ENCODE measurements at regions not wholly inside any gene's neighbourhood (a gene's known extent, or its start where the extent isn't known, plus 50 kb on each side); places are given as distances from the start of the nearest gene placed in this dataset.

DNA sequence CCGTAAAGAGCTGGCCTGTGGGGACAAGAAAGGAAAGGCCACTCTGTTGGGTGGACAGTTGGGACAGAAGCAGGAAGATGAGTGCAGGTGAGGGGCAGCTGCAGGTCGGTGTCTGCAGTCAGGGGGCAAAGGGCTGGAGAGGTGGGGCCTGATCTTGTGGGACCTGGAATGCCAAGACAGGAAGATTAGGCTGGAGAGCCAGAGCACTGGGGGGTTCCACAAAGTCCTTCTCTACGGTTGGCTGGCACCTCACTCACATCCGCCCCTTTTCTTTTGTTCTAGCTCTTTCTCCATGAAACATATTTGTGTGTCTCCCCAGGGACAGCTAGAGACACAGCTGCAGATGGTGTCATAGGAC is 404.1 kb downstream of the PTPRU start:
- DNase-seq (ENCODE audit: low read depth) = no peak
- no peak overlapping the region for H3K4me3 ChIP-seq (ENCODE audit: low read depth, low read length)
- TF ChIP-seq, protein P1, sequence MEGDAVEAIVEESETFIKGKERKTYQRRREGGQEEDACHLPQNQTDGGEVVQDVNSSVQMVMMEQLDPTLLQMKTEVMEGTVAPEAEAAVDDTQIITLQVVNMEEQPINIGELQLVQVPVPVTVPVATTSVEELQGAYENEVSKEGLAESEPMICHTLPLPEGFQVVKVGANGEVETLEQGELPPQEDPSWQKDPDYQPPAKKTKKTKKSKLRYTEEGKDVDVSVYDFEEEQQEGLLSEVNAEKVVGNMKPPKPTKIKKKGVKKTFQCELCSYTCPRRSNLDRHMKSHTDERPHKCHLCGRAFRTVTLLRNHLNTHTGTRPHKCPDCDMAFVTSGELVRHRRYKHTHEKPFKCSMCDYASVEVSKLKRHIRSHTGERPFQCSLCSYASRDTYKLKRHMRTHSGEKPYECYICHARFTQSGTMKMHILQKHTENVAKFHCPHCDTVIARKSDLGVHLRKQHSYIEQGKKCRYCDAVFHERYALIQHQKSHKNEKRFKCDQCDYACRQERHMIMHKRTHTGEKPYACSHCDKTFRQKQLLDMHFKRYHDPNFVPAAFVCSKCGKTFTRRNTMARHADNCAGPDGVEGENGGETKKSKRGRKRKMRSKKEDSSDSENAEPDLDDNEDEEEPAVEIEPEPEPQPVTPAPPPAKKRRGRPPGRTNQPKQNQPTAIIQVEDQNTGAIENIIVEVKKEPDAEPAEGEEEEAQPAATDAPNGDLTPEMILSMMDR (conservative IDR thresholded peaks at IDR 0.05; ENCODE audit: low read depth, low read length) = no peak

DNA sequence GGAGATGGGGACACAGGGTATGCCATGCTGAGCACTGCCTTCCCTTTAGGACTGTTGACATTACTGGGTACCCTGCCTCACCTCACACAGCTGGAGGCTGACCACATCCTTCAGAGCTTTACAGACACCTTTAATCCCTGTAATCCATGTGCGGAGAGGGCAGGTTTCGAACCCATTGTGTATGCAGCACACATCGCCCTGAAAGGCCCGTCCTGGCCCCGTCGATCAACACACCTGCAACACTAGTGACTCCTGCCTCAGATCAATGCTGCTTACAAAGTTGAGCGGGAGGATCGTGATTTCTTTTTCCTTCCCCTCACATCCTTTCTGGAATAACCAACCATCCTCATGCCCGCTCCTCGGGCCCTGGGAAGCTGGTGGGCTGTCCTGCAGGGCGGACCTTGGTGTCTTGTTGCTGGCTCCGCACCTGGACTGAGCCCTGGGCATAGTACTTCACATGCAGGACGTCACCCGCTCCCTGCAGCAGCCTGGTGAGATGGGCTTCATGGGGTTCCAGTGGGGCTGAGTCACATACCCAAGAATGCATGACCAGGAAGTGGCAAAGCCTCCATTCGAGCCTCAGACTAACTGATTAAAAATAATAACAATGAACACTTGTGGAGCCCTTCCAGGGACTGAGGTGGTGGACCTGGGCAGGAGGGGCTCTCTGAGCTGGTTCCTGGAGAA is 403.6 kb downstream of the PTPRU start:
- peak; percentile 76 for DNase-seq (ENCODE audit: low read depth)
- H3K4me3 ChIP-seq (ENCODE audit: low read depth, low read length) = no peak overlapping the region
- TF ChIP-seq, protein P1 (conservative IDR thresholded peaks at IDR 0.05; ENCODE audit: low read depth, low read length) = no peak

DNA sequence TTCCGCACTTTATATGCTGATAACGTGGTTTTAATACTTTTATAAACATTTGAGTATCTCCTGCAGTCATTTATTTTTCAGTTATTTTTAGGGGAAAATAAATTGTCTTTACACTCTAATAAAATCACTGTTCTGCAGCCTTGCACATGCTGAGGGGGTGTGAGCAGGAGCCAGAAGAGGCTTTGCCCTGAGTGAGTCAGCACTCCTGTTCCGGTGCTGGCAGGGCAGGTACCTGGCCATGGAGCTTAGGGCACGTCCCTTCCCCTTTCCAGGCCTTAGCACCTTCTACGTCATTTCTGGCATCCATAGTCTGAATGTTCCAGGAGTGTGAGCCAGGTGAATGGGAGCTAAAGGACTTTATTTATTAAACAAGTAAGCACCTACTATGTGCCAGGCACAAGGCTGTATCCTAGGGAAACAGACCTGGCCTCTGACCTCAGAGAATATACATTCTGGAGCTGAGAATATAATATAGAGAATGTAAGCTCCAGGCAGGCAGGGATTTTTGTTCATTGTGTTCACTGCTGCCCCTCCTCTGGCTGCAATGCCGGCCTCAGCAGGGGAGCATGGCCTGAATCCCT is 402.9 kb downstream of the PTPRU start:
- peak; percentile 40 for DNase-seq (ENCODE audit: low read depth)
- TF ChIP-seq, protein P1 (conservative IDR thresholded peaks at IDR 0.05; ENCODE audit: low read depth, low read length) = no peak
- H3K4me3 ChIP-seq (ENCODE audit: low read depth, low read length) = no peak overlapping the region

DNA sequence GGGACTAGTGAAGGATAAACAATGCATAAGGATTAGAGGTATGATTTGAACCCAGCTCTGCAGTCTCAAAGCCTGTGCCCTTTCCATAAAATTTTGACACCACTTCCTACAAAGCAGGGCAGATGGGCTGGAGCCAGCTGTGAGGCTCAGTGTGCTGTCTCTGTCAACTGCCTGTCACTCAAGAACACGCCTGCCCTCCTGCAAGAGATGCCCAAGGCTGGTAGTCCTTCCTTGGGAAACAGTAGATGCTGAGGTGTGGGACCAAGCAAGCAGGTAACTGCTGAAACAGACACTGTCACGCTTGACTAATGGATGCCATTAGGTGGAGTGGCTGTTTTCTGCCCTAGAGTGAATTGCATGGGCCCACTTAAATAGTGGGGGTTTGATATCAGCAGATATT is 402.0 kb downstream of the PTPRU start:
- DNase-seq (ENCODE audit: low read depth) = no peak
- no peak overlapping the region for H3K4me3 ChIP-seq (ENCODE audit: low read depth, low read length)
- TF ChIP-seq, protein P1 (conservative IDR thresholded peaks at IDR 0.05; ENCODE audit: low read depth, low read length) = no peak

DNA sequence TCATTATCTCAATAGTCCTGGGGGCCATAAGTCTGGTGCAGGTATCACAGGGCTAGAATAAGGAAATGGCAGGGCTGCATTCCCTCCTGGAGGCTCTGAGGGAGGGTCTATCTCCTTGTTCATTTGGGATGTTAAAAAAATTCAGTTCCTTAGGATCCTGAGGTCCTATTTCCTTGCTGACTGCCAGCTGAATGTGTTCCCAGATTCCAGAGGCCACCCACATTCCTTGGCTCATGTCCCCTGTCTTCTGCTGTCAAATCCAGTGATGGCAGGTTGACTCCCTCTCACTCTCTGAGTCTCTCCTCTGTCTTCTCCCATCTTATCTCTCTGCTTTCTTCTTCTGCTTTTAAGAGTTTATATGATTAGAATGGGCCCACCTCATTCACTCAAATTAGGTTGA is 400.6 kb downstream of the PTPRU start:
- no peak overlapping the region for H3K4me3 ChIP-seq (ENCODE audit: low read depth, low read length)
- TF ChIP-seq, protein P1 (conservative IDR thresholded peaks at IDR 0.05; ENCODE audit: low read depth, low read length) = no peak

DNA sequence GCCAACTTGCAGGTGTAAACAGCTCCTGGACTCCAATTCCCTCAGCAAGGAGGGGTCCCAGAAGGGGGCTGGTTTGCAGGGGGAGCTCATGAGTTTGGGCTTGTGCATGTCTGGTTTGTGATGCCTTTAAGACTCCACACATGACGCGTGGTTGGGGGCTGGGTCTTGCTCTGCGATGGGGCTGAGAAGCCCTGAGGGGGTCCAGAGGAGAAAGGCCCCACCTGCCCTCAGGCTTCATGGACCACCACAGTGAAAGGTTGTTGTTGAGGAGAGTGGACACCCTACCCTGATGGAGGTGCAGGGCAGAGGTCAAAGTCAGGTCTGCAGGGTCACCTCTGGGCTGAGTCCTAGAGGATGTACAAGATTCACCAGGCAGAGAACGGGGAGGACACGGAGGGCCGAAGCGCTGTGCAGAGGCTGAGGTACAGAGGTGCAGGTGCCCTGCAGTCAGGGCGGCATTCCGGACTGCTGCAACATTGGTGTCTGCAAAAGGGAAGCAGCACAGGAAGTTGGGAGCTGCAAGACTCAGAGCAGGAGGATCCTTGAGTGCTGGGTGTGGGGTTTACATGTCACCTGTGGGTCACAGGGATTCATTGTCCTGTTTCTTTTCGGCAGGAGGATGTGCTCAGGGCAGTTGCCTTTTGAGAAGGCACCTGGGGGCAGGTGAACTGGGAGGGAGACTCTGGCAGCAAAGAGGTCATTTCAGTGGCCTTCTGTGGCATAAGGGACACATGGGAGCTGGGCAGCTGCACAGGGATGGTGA is 399.4 kb downstream of the PTPRU start:
- DNase-seq (ENCODE audit: low read depth) = no peak
- TF ChIP-seq, protein P1 (conservative IDR thresholded peaks at IDR 0.05; ENCODE audit: low read depth, low read length) = no peak
- H3K4me3 ChIP-seq (ENCODE audit: low read depth, low read length) = no peak overlapping the region

More for the DNA sequence above, 400.6 kb downstream of the PTPRU start:
- no peak for DNase-seq (ENCODE audit: low read depth)

Data from epithelial cell of proximal tubule (primary cell).